Bronchial epithelial cell (primary cell): ENCODE measurements at regions not wholly inside any gene's neighbourhood (a gene's known extent, or its start where the extent isn't known, plus 50 kb on each side); places are given as distances from the start of the nearest gene placed in this dataset.
A peak's percentile ranks its signal among the peaks of the same experiment; 100 is the strongest.

Source experiments
- DNase-seq: peaks from one replicate; pipeline ENCODE4 v3.0.0-alpha.2; 2010; ENCODE audit warnings: low read depth
- FAIRE-seq: peaks from 2 replicates; lab custom pipeline; 2011; peaks lifted over from hg19 to GRCh38; lab: Jason Lieb, UNC
- H3K27me3 ChIP-seq: 2 replicates; pipeline ENCODE4 v1.5.1; 2011; ENCODE audit warnings: low read length; ENCODE audit not compliant: control insufficient read depth, insufficient read depth
- H3K36me3 ChIP-seq: 2 replicates; pipeline ENCODE4 v1.5.1; 2011; ENCODE audit warnings: low read length; ENCODE audit not compliant: control insufficient read depth, insufficient read depth
- H3K4me3 ChIP-seq: 2 replicates; pipeline ENCODE4 v1.5.1; 2011; ENCODE audit warnings: mild to moderate bottlenecking, low read depth, low read length, control low read depth
- TF ChIP-seq, protein P1 (sequence below): IDR thresholded peaks from 2 replicates; pipeline ENCODE4 v1.5.1; 2011; ENCODE audit warnings: mild to moderate bottlenecking, moderate library complexity, low read length, control low read depth, inconsistent platforms; ENCODE audit not compliant: insufficient read depth, severe bottlenecking

DNA sequence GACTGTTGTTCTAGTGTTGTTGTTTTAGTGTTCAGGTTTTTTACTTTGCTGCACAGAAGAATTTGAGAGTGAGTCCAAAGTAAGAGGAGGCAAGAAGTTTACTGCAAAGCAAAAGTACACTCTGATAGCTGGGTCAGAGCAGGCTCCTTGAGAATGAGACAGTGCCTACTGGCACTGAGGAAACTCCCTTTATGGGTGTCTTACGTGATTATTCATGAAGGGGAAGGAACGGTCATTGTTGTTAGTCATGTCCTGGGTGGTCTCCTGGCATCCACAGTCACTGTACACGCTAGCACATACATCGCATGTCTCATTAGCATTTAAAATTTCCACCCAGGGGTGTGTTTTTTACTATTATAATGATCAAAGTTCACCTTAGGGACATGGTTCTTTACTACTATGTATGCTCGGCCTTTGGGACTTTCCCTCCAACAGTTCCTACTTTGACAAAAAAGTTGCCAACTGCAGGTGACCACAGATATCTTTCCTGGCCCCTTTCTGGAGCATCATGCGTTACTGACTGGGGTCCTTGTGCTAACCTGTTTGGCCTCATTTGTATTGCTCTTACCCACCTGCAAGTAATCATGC is 688.9 kb upstream of the AMOT start:
- TF ChIP-seq, protein P1, sequence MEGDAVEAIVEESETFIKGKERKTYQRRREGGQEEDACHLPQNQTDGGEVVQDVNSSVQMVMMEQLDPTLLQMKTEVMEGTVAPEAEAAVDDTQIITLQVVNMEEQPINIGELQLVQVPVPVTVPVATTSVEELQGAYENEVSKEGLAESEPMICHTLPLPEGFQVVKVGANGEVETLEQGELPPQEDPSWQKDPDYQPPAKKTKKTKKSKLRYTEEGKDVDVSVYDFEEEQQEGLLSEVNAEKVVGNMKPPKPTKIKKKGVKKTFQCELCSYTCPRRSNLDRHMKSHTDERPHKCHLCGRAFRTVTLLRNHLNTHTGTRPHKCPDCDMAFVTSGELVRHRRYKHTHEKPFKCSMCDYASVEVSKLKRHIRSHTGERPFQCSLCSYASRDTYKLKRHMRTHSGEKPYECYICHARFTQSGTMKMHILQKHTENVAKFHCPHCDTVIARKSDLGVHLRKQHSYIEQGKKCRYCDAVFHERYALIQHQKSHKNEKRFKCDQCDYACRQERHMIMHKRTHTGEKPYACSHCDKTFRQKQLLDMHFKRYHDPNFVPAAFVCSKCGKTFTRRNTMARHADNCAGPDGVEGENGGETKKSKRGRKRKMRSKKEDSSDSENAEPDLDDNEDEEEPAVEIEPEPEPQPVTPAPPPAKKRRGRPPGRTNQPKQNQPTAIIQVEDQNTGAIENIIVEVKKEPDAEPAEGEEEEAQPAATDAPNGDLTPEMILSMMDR: no peak
- H3K4me3 ChIP-seq: no peak overlapping the region
- no peaks in the 10 kb centered on the region for H3K36me3 ChIP-seq
- no peaks in the 10 kb centered on the region for H3K27me3 ChIP-seq
- DNase-seq (no peak), FAIRE-seq (no peak)

- TF ChIP-seq, protein P1: no peak
- no peaks in the 10 kb centered on the region for H3K36me3 ChIP-seq
- no peak for FAIRE-seq
- no peak overlapping the region for H3K4me3 ChIP-seq
- DNase-seq: peak; percentile 3
- H3K27me3 ChIP-seq: no peaks in the 10 kb centered on the region
These were observed 682.2 kb upstream of the AMOT start for GRCh38 chrX:113522814-113523213.

DNA sequence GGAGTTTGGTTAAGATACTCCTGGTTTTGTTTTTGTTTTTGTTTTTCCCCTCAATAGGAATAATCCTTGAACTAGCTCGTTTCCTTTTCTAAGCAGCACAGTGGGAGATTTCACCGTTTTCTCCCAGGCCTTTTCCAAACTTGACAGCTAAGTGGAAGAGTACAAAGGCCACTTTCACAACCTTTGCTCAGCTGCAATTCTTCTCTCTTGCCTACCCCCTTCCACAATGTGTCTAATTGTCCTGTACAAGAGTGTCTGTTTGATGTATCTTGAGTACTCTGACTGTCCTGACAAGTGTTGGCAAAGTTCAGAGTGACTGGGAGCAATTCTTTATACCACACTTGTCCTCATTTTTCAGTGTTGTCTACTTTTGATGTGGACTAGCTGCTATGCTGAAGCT is 674.3 kb upstream of the AMOT start:
- Histone ChIP-seq H3K4me3 (no peak overlapping the region), H3K36me3 (no peaks in the 10 kb centered on the region), H3K27me3 (no peaks in the 10 kb centered on the region)
- FAIRE-seq: no peak
- DNase-seq: no peak
- TF ChIP-seq, protein P1: no peak

- H3K4me3 ChIP-seq: no peak overlapping the region
- DNase-seq (peak; percentile 47), FAIRE-seq (no peak)
- TF ChIP-seq, protein P1: no peak
- no peaks in the 10 kb centered on the region for H3K36me3 ChIP-seq
- H3K27me3 ChIP-seq: no peaks in the 10 kb centered on the region
These were observed 672.2 kb upstream of the AMOT start for GRCh38 chrX:113512700-113513395.

DNA sequence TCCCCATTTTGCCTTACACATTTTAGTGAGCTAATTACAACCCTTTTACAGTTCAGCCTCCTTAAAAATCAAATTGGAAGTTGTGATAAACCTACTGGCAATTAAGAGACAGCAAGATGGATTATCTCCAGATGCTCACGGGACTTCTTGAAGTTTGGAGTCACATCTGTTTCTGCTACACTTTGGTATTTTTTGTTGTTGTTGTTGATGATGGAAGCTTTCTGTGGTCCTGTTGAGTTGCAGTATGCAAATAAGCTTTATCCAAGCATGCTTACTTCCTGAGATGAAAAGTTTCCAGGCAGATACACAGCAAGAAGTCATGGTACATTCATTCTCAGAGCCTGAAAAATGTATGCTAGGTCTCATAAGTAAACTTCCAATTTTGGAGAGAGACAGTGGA is 670.0 kb upstream of the AMOT start:
- TF ChIP-seq, protein P1: no peak
- no peak for DNase-seq
- Histone ChIP-seq H3K27me3 (no peaks in the 10 kb centered on the region), H3K36me3 (no peaks in the 10 kb centered on the region), H3K4me3 (no peak overlapping the region)
- FAIRE-seq: no peak
